ENCODE measurements at regions not wholly inside any gene's neighbourhood (a gene's known extent, or its start where the extent isn't known, plus 50 kb on each side); places are given as distances from the start of the nearest gene placed in this dataset.

- no peak for DNase-seq (ENCODE audit: low spot score)
- Histone ChIP-seq H3K9ac (no peak overlapping the region), H3F3A (ENCODE audit: low read depth) (no peaks in the 10 kb centered on the region), H3K4me2 (no peak overlapping the region), H3K27me3 (no peaks in the 10 kb centered on the region), H3K4me3 (no peak overlapping the region), H4K20me1 (ENCODE audit: low read depth) (no peaks in the 10 kb centered on the region), H3K27ac (no peak overlapping the region), H2AFZ (replicated peaks) (no peak overlapping the region), H3K4me1 (peaks cover 6% of the 10 kb centered on the region), H3K9me3 (ENCODE audit: low read depth) (no peaks in the 10 kb centered on the region), H3K79me2 (ENCODE audit: low read depth) (no peaks in the 10 kb centered on the region), H3K36me3 (no peaks in the 10 kb centered on the region)
- H3K4me3 Mint-ChIP-seq: no peak overlapping the region
- TF ChIP-seq EZH2phosphoT487 (IDR thresholded peaks at IDR 0.05): no peak
- TF ChIP-seq CTCF (IDR thresholded peaks at IDR 0.05): no peak
- no peak for TF ChIP-seq EZH2 (IDR thresholded peaks at IDR 0.05)
- no peak overlapping the region for H3K27ac Mint-ChIP-seq
- peaks cover 4% of the 10 kb centered on the region for H3K4me1 Mint-ChIP-seq
- no peaks in the 10 kb centered on the region for H3K9me3 Mint-ChIP-seq
- H3K36me3 Mint-ChIP-seq: no peaks in the 10 kb centered on the region
- H3K27me3 Mint-ChIP-seq (ENCODE audit: insufficient read depth, low read depth): peaks cover 3% of the 10 kb centered on the region
These were observed 776.2 kb downstream of the SEMA5A start for GRCh38 chr5:8769631-8770030.

- Histone ChIP-seq H3K27ac (no peak overlapping the region), H3K4me1 (peaks cover 6% of the 10 kb centered on the region), H3F3A (ENCODE audit: low read depth) (no peaks in the 10 kb centered on the region), H3K9ac (no peak overlapping the region), H3K27me3 (no peaks in the 10 kb centered on the region), H4K20me1 (ENCODE audit: low read depth) (no peaks in the 10 kb centered on the region), H3K36me3 (no peaks in the 10 kb centered on the region), H3K4me3 (no peak overlapping the region), H3K79me2 (ENCODE audit: low read depth) (no peaks in the 10 kb centered on the region), H3K9me3 (ENCODE audit: low read depth) (no peaks in the 10 kb centered on the region), H2AFZ (replicated peaks) (no peak overlapping the region), H3K4me2 (no peak overlapping the region)
- Mint-ChIP-seq H3K27me3 (ENCODE audit: insufficient read depth, low read depth) (peaks cover 3% of the 10 kb centered on the region), H3K9me3 (no peaks in the 10 kb centered on the region), H3K4me3 (no peak overlapping the region), H3K27ac (no peak overlapping the region), H3K36me3 (no peaks in the 10 kb centered on the region), H3K4me1 (peaks cover 4% of the 10 kb centered on the region)
- DNase-seq (ENCODE audit: low spot score): no peak
- TF ChIP-seq EZH2 (IDR thresholded peaks at IDR 0.05) (no peak), EZH2phosphoT487 (IDR thresholded peaks at IDR 0.05) (no peak), CTCF (IDR thresholded peaks at IDR 0.05) (no peak)
These were observed 775.4 kb downstream of the SEMA5A start for GRCh38 chr5:8770431-8770830.

GRCh38 chr5:8773046-8773615, 772.7 kb downstream of the SEMA5A start:
- Mint-ChIP-seq H3K27me3 (ENCODE audit: insufficient read depth, low read depth) (peaks cover 3% of the 10 kb centered on the region), H3K9me3 (no peaks in the 10 kb centered on the region), H3K4me1 (no peaks in the 10 kb centered on the region), H3K36me3 (no peaks in the 10 kb centered on the region), H3K4me3 (no peak overlapping the region), H3K27ac (no peak overlapping the region)
- H2AFZ ChIP-seq (replicated peaks): no peak overlapping the region
- H3K9ac ChIP-seq: no peak overlapping the region
- H3F3A ChIP-seq (ENCODE audit: low read depth): no peaks in the 10 kb centered on the region
- TF ChIP-seq EZH2 (IDR thresholded peaks at IDR 0.05) (no peak), EZH2phosphoT487 (IDR thresholded peaks at IDR 0.05) (no peak), CTCF (IDR thresholded peaks at IDR 0.05) (no peak)
- no peaks in the 10 kb centered on the region for H3K27me3 ChIP-seq
- H3K27ac ChIP-seq: no peak overlapping the region
- no peaks in the 10 kb centered on the region for H3K4me1 ChIP-seq
- DNase-seq (ENCODE audit: low spot score): no peak
- no peak overlapping the region for H3K4me3 ChIP-seq
- H3K36me3 ChIP-seq: no peaks in the 10 kb centered on the region
- no peak overlapping the region for H3K4me2 ChIP-seq
- H3K9me3 ChIP-seq (ENCODE audit: low read depth): no peaks in the 10 kb centered on the region
- H3K79me2 ChIP-seq (ENCODE audit: low read depth): no peaks in the 10 kb centered on the region
- no peaks in the 10 kb centered on the region for H4K20me1 ChIP-seq (ENCODE audit: low read depth)
